ENCODE measurements at regions not wholly inside any gene's neighbourhood (a gene's known extent, or its start where the extent isn't known, plus 50 kb on each side); places are given as distances from the start of the nearest gene placed in this dataset.
A peak's percentile ranks its signal among the peaks of the same experiment; 100 is the strongest.

DNA sequence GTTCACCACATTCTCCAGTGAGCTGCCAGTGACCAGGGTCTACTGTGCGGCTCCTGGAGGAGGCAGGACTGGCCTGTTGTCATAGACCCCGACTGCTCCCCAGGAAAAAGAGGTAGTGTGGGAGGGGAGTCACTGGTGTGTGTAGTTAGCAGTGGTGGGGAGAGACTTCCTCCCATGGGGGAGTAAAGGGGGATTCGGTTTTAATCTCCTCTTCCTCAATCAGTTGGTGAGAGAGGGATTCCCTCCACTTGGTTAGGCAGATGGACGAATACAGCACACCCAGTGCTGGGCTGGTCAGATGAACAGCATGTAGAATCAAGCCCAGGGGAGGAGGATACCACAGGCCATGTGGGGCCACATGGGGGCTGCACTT lies 207.6 kb upstream of the S1PR3 start:
- Mint-ChIP-seq H3K36me3 (ENCODE audit: insufficient read depth, unreplicated experiment) (no peaks in the 10 kb centered on the region), H3K9me3 (ENCODE audit: unreplicated experiment) (no peaks in the 10 kb centered on the region), H3K4me1 (ENCODE audit: insufficient read depth, unreplicated experiment) (peaks cover 17% of the 10 kb centered on the region), H3K27me3 (ENCODE audit: insufficient read depth, unreplicated experiment) (no peaks in the 10 kb centered on the region), H3K27ac (ENCODE audit: low read depth, unreplicated experiment) (no peak overlapping the region), H3K4me3 (ENCODE audit: unreplicated experiment) (no peak overlapping the region)
- intact Hi-C loops (cut with micrococcal nuclease) = no loop called here
- no peak for DNase-seq (ENCODE audit: unreplicated experiment)
- TF ChIP-seq, protein P1, sequence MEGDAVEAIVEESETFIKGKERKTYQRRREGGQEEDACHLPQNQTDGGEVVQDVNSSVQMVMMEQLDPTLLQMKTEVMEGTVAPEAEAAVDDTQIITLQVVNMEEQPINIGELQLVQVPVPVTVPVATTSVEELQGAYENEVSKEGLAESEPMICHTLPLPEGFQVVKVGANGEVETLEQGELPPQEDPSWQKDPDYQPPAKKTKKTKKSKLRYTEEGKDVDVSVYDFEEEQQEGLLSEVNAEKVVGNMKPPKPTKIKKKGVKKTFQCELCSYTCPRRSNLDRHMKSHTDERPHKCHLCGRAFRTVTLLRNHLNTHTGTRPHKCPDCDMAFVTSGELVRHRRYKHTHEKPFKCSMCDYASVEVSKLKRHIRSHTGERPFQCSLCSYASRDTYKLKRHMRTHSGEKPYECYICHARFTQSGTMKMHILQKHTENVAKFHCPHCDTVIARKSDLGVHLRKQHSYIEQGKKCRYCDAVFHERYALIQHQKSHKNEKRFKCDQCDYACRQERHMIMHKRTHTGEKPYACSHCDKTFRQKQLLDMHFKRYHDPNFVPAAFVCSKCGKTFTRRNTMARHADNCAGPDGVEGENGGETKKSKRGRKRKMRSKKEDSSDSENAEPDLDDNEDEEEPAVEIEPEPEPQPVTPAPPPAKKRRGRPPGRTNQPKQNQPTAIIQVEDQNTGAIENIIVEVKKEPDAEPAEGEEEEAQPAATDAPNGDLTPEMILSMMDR (IDR thresholded peaks at IDR 0.05; ENCODE audit: unreplicated experiment) = no peak
- POLR2A ChIA-PET = interaction anchor here (0.6 to 0.7 kb wide), 2 partner anchors 20 to 74 kb away, joined by 3 read pairs; no protein-coding TSS in a partner anchor
- CTCF ChIA-PET = no interaction called here
- no TSS peak for BruUV-seq (replicated peaks)

DNA sequence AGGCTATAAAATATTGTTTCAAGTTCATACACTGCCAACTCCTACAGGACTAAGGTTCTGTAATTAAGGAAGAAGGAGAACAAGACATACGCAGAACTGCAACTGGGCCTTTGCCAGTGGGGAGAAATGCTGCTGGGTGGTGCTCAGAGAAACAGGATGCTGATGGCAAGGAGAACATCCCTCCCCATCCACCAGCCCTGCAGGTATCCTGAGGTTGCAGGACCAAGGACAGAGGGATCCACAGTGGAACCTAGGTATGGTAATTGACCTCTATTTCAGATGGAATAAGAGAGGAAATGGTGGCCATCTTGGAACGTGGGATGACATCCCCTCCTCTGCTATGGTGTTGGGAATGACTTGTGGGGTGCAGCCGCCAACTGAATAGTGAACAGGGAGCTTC lies 206.3 kb upstream of the S1PR3 start:
- H3K4me1 Mint-ChIP-seq (ENCODE audit: insufficient read depth, unreplicated experiment) = peaks cover 23% of the 10 kb centered on the region
- TF ChIP-seq, protein P1 (IDR thresholded peaks at IDR 0.05; ENCODE audit: unreplicated experiment) = no peak
- ChIA-PET POLR2A (no interaction called here), CTCF (no interaction called here)
- H3K27ac Mint-ChIP-seq (ENCODE audit: low read depth, unreplicated experiment) = no peak overlapping the region
- BruUV-seq (replicated peaks) = no TSS peak
- no peaks in the 10 kb centered on the region for H3K36me3 Mint-ChIP-seq (ENCODE audit: insufficient read depth, unreplicated experiment)
- no peak overlapping the region for H3K4me3 Mint-ChIP-seq (ENCODE audit: unreplicated experiment)
- no peaks in the 10 kb centered on the region for H3K9me3 Mint-ChIP-seq (ENCODE audit: unreplicated experiment)
- H3K27me3 Mint-ChIP-seq (ENCODE audit: insufficient read depth, unreplicated experiment) = no peaks in the 10 kb centered on the region
- no peak for DNase-seq (ENCODE audit: unreplicated experiment)
- intact Hi-C loops (cut with micrococcal nuclease) = no loop called here

DNA sequence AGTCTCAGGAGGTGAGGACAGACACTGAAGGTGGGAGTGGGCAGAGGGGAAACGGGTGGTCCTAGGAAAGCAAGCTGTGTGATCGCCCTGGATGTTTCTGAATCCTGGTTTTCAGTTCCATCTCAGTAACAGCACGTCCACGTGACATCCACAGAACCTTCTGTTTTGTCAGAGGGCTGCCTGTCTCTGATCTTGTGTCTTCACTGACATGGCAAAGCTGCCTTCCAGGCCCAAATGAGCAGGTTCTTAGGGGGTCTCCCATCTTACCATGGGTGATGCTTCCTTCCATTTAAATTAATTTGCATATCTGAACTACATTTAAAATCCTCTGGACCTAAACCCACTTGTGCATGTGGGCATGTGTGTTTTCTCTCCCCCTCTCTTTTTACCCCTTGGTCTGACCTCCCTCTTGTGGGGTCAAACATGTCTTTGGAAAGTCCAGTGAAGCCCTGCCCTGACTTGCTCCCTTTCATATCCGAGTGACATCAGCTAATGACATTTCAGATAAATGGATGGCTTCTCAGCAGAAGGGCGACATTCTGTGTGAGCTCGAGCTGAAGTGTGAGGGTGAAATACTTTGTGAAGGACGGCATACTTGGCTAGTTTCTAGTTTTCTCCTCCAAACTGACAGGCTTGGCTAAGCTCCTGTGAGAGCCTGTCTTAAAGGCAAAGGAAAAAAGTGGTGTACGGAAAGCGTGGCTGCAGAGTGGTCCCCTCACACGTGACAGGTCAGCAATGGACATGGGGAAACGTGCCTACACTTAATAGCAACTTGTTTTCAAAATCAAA lies 204.8 kb upstream of the S1PR3 start:
- no peak overlapping the region for H3K27ac Mint-ChIP-seq (ENCODE audit: low read depth, unreplicated experiment)
- ChIA-PET POLR2A (no interaction called here), CTCF (interaction anchor here (2.3 kb wide), 1 partner anchor 12 kb away, joined by 4 read pairs; no protein-coding TSS in a partner anchor)
- DNase-seq (ENCODE audit: unreplicated experiment) = no peak
- H3K9me3 Mint-ChIP-seq (ENCODE audit: unreplicated experiment) = no peaks in the 10 kb centered on the region
- no peaks in the 10 kb centered on the region for H3K36me3 Mint-ChIP-seq (ENCODE audit: insufficient read depth, unreplicated experiment)
- intact Hi-C loops (cut with micrococcal nuclease) = no loop called here
- TF ChIP-seq, protein P1 (IDR thresholded peaks at IDR 0.05; ENCODE audit: unreplicated experiment) = no peak
- no peak overlapping the region for H3K4me3 Mint-ChIP-seq (ENCODE audit: unreplicated experiment)
- peaks cover 35% of the 10 kb centered on the region for H3K4me1 Mint-ChIP-seq (ENCODE audit: insufficient read depth, unreplicated experiment)
- BruUV-seq (replicated peaks) = no TSS peak
- H3K27me3 Mint-ChIP-seq (ENCODE audit: insufficient read depth, unreplicated experiment) = no peaks in the 10 kb centered on the region

DNA sequence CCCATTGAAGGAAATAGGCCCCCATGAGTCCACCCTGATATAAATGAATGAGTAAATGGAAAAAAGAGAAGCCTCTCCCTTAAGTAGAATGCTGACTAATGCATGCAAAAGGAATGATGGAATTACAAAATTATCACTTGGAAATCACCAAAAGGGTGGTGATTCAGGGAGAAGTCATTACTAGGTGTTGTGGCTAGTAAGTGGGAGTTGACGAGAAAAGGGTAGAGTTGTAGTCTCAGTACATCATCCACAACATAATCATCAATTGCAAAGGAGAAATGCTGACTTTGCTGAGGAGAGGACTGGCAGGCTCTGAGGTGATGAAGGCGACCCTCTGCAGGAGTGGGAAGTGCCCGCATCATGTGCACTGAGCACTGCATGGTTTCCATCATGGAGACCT lies 201.5 kb upstream of the S1PR3 start:
- DNase-seq (ENCODE audit: unreplicated experiment) = peak; percentile 58
- Mint-ChIP-seq H3K9me3 (ENCODE audit: unreplicated experiment) (no peaks in the 10 kb centered on the region), H3K4me1 (ENCODE audit: insufficient read depth, unreplicated experiment) (peaks cover 24% of the 10 kb centered on the region), H3K27me3 (ENCODE audit: insufficient read depth, unreplicated experiment) (no peaks in the 10 kb centered on the region), H3K27ac (ENCODE audit: low read depth, unreplicated experiment) (peak overlapping the region; percentile 16), H3K4me3 (ENCODE audit: unreplicated experiment) (peak overlapping the region; percentile 20), H3K36me3 (ENCODE audit: insufficient read depth, unreplicated experiment) (no peaks in the 10 kb centered on the region)
- TF ChIP-seq, protein P1 (IDR thresholded peaks at IDR 0.05; ENCODE audit: unreplicated experiment) = no peak
- BruUV-seq (replicated peaks) = no TSS peak
- POLR2A ChIA-PET = no interaction called here
- intact Hi-C loops (cut with micrococcal nuclease) = no loop called here
- CTCF ChIA-PET = no interaction called here
